ENCODE measurements at regions not wholly inside any gene's neighbourhood (a gene's known extent, or its start where the extent isn't known, plus 50 kb on each side); places are given as distances from the start of the nearest gene placed in this dataset.

- TF ChIP-seq REST (IDR thresholded peaks at IDR 0.05; ENCODE audit: unreplicated experiment) (no peak), EZH2 (IDR thresholded peaks at IDR 0.05; ENCODE audit: low read depth, unreplicated experiment) (no peak)
These were observed 322.1 kb downstream of the ARL4A start (continued) for GRCh38 chr7:13009517-13009916.

GRCh38 chr7:13014011-13014410 lies 326.6 kb downstream of the ARL4A start:
- ATAC-seq, result no peak
- H2AFZ ChIP-seq, result no peak overlapping the region
- TF ChIP-seq ZNF114 (CRISPR knock-in tag; IDR thresholded peaks at IDR 0.05) (no peak), STAT1 (IDR thresholded peaks at IDR 0.05; ENCODE audit: unreplicated experiment) (no peak), ZNF462 (CRISPR knock-in tag; IDR thresholded peaks at IDR 0.05) (no peak), ZNF331 (CRISPR knock-in tag; IDR thresholded peaks at IDR 0.05; ENCODE audit: low read depth) (no peak), POLR2AphosphoS5 (IDR thresholded peaks at IDR 0.05; ENCODE audit: low read depth) (no peak), JUNB (IDR thresholded peaks at IDR 0.05; ENCODE audit: unreplicated experiment) (no peak), NANOG (IDR thresholded peaks at IDR 0.05; ENCODE audit: borderline replicate concordance) (no peak), CREB1 (CRISPR knock-in tag; IDR thresholded peaks at IDR 0.05; ENCODE audit: low read depth) (no peak), REST (IDR thresholded peaks at IDR 0.05; ENCODE audit: unreplicated experiment) (no peak), EZH2 (IDR thresholded peaks at IDR 0.05; ENCODE audit: low read depth, unreplicated experiment) (no peak), EZH2phosphoT487 (IDR thresholded peaks at IDR 0.05; ENCODE audit: unreplicated experiment) (no peak)

More at GRCh38 chr7:13014011-13014410, 326.6 kb downstream of the ARL4A start:
- no peaks in the 10 kb centered on the region for H3K9me2 ChIP-seq (ENCODE audit: insufficient read depth)
- no peak overlapping the region for H3K27ac ChIP-seq (ENCODE audit: low read depth)
- Mint-ChIP-seq H3K9me3 (peaks cover 9% of the 10 kb centered on the region; the same call in 2 of the 3 replicates), H3K4me3 (no peak overlapping the region), H3K27ac (no peak overlapping the region), H3K27me3 (ENCODE audit: insufficient read depth, low read depth, poor library complexity) (peaks cover 3% of the 10 kb centered on the region), H3K4me1 (peaks cover 21% of the 10 kb centered on the region), H3K36me3 (ENCODE audit: low read depth) (peaks cover 8% of the 10 kb centered on the region)
- no peaks in the 10 kb centered on the region for H4K20me1 ChIP-seq (replicated peaks; ENCODE audit: insufficient read depth)
- peaks cover 12% of the 10 kb centered on the region for H3K4me1 ChIP-seq (ENCODE audit: insufficient read depth)
- H3K36me3 ChIP-seq (ENCODE audit: insufficient read depth), result no peaks in the 10 kb centered on the region
- no peaks in the 10 kb centered on the region for H3K79me2 ChIP-seq (replicated peaks; ENCODE audit: insufficient read depth)
- H3F3A ChIP-seq (replicated peaks; ENCODE audit: low read depth), result no peaks in the 10 kb centered on the region
- no peak overlapping the region for H3K4me2 ChIP-seq
- no peak for DNase-seq (ENCODE audit: low spot score)
- no peak overlapping the region for H3K4me3 ChIP-seq
- no peaks in the 10 kb centered on the region for H3K27me3 ChIP-seq (ENCODE audit: insufficient read depth)

Measured in GM23338 (cell line).